ENCODE measurements at regions not wholly inside any gene's neighbourhood (a gene's known extent, or its start where the extent isn't known, plus 50 kb on each side); places are given as distances from the start of the nearest gene placed in this dataset.

DNA sequence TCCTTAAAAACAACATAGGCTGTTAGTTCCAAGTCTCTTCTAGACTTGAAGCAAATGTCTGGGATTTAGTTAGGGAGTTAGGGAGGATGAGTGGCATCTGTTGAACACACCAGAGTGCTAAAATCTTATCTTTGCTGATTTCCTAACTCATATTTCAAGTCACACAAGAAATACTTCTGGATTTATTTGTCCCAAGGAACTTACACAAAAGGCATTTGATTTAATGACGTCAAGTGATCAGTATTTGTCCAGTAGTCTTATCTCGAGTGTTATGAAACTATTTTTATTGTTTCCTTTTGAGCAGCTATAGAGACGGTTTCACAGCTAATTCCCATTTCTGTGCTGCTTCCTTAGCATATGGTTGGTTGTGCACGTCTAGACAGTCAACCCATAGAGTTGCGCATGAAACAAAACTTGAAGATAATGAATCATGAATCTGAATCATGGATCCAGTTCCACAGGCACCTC is 140.5 kb upstream of the TUT7 start:
- TF ChIP-seq CTCF (IDR thresholded peaks at IDR 0.05; ENCODE audit: low read depth, low read length) (no peak), EZH2phosphoT487 (IDR thresholded peaks at IDR 0.05; ENCODE audit: low read depth) (no peak)
